ELR (cell line): ENCODE measurements at regions not wholly inside any gene's neighbourhood (a gene's known extent, or its start where the extent isn't known, plus 50 kb on each side); places are given as distances from the start of the nearest gene placed in this dataset.

Source experiments
- DNase-seq: peaks from one replicate; pipeline ENCODE4 v3.0.0-alpha.2; 2015; ENCODE audit warnings: low read depth

- DNase-seq: no peak
Observed at GRCh38 chr3:14286887-14287500, 108.4 kb downstream of the LSM3 start.

GRCh38 chr3:14288177-14288788, 109.7 kb downstream of the LSM3 start:
- no peak for DNase-seq

- DNase-seq: no peak
Observed at GRCh38 chr3:14288833-14289451, 110.3 kb downstream of the LSM3 start.

GRCh38 chr3:14289590-14290461, 111.2 kb downstream of the LSM3 start:
- DNase-seq: peak; percentile 73

GRCh38 chr3:14290631-14291385, 111.6 kb upstream of the SLC6A6 start:
- no peak for DNase-seq

GRCh38 chr3:14295037-14295436, 107.4 kb upstream of the SLC6A6 start:
- no peak for DNase-seq

GRCh38 chr3:14295801-14296200, 106.6 kb upstream of the SLC6A6 start:
- no peak for DNase-seq

GRCh38 chr3:14297305-14297704, 105.1 kb upstream of the SLC6A6 start:
- DNase-seq: no peak

GRCh38 chr3:14297784-14298236, 104.6 kb upstream of the SLC6A6 start:
- no peak for DNase-seq

GRCh38 chr3:14298442-14298841, 104.0 kb upstream of the SLC6A6 start:
- DNase-seq: no peak

- no peak for DNase-seq
Observed at GRCh38 chr3:14298991-14299555, 103.3 kb upstream of the SLC6A6 start.

- DNase-seq: no peak
Observed at GRCh38 chr3:14299767-14300166, 102.6 kb upstream of the SLC6A6 start.

- no peak for DNase-seq
Observed at GRCh38 chr3:14300721-14301399, 101.5 kb upstream of the SLC6A6 start.

- peak; percentile 7 for DNase-seq
Observed at GRCh38 chr3:14301558-14301957, 100.8 kb upstream of the SLC6A6 start.

GRCh38 chr3:14303336-14304100, 98.9 kb upstream of the SLC6A6 start:
- no peak for DNase-seq

GRCh38 chr3:14304101-14305045, 98.0 kb upstream of the SLC6A6 start:
- DNase-seq: no peak

GRCh38 chr3:14305324-14305723, 97.1 kb upstream of the SLC6A6 start:
- no peak for DNase-seq

- DNase-seq: no peak
Observed at GRCh38 chr3:14306142-14306541, 96.3 kb upstream of the SLC6A6 start.
